SK-N-SH (cell line): ENCODE measurements at regions not wholly inside any gene's neighbourhood (a gene's known extent, or its start where the extent isn't known, plus 50 kb on each side); places are given as distances from the start of the nearest gene placed in this dataset.

Experiments used
- CTCF ChIA-PET: fragments of 300-600, 350-600 bp; formaldehyde crosslinking; extraction: SDS; loops from one replicate; lab custom pipeline; 2021; lab: Yijun Ruan, JAX
- POLR2A ChIA-PET: fragments of 350-600 bp; sonication (Branson Sonifier 250); formaldehyde crosslinking; extraction: SDS; loops from one replicate; lab custom pipeline; 2020; ENCODE audit warnings: antibody characterized with exemption, inconsistent platforms; lab: Yijun Ruan, JAX
- DNase-seq: peaks from one replicate; pipeline ENCODE4 v3.0.0; 2012
- H2AFZ ChIP-seq: fragments of 200-600 bp; sonication (generic); 2 replicates; pipeline ENCODE4 v1.8.1; 2016; ENCODE audit warnings: antibody characterized with exemption, mild to moderate bottlenecking, low read depth
- H3F3A ChIP-seq: fragments of 200-600 bp; sonication (generic); replicated peaks from 2 replicates; pipeline ENCODE3; 2016; ENCODE audit warnings: antibody characterized with exemption, mild to moderate bottlenecking; ENCODE audit not compliant: insufficient read depth
- H3K27ac ChIP-seq, 2 experiments: fragments of 200-500 bp in 1 of 2; fragments of 200-600 bp in 1 of 2; sonication (Bioruptor generic) in 1 of 2; sonication (generic), shearing (Covaris generic) in 1 of 2; 2 replicates each; pipeline versions ENCODE4 v1.5.1 to v1.6.1; 2014 to 2016; ENCODE audit warnings: low read depth in 2 of 2, inconsistent platforms in 1 of 2, low read length in 1 of 2, mild to moderate bottlenecking in 1 of 2, mixed read lengths in 1 of 2
- H3K27me3 ChIP-seq: fragments of 200-600 bp; sonication (generic), shearing (Covaris generic); 2 replicates; pipeline ENCODE4 v1.6.1; 2016; ENCODE audit warnings: mixed run types; ENCODE audit not compliant: insufficient read depth
- H3K36me3 ChIP-seq, 2 experiments: fragments of 200-500 bp in 1 of 2; fragments of 200-600 bp in 1 of 2; sonication (Bioruptor generic) in 1 of 2; sonication (generic) in 1 of 2; replicated peaks in 1 of 2; 2 replicates each; pipeline versions ENCODE3 to v1.5.1; 2014 to 2016; ENCODE audit warnings: low read length in 1 of 2, mild to moderate bottlenecking in 1 of 2; ENCODE audit not compliant: insufficient read depth in 2 of 2, control insufficient read depth in 1 of 2
- H3K4me1 ChIP-seq, 2 experiments: fragments of 200-500 bp in 1 of 2; fragments of 200-600 bp in 1 of 2; sonication (Bioruptor generic) in 1 of 2; sonication (generic), shearing (Covaris generic) in 1 of 2; 2 replicates each; pipeline versions ENCODE4 v1.5.1 to v1.6.1; 2014 to 2016; ENCODE audit warnings: low read depth in 1 of 2, low read length in 1 of 2, mixed run types in 1 of 2; ENCODE audit not compliant: insufficient read depth in 2 of 2, control insufficient read depth in 1 of 2
- H3K4me2 ChIP-seq: fragments of 200-600 bp; sonication (generic), shearing (Covaris generic); 2 replicates; pipeline ENCODE4 v1.6.1; 2017; ENCODE audit warnings: mixed run types
- H3K4me3 ChIP-seq, 2 experiments: fragments of 200-500 bp in 1 of 2; fragments of 200-600 bp in 1 of 2; sonication (Bioruptor generic) in 1 of 2; sonication (generic), shearing (Covaris generic) in 1 of 2; 2 replicates each; pipeline versions ENCODE4 v1.5.1 to v1.8.1; 2014 to 2016; ENCODE audit warnings: low read depth in 2 of 2, inconsistent platforms in 1 of 2, low read length in 1 of 2, mild to moderate bottlenecking in 1 of 2, mixed read lengths in 1 of 2, moderate library complexity in 1 of 2
- H3K79me2 ChIP-seq: fragments of 200-600 bp; sonication (generic); 2 replicates; pipeline ENCODE4 v1.8.1; 2017; ENCODE audit warnings: mild to moderate bottlenecking; ENCODE audit not compliant: insufficient read depth
- H3K9ac ChIP-seq: fragments of 200-600 bp; sonication (generic); 2 replicates; pipeline ENCODE4 v1.6.1; 2017; ENCODE audit warnings: mixed run types
- H3K9me2 ChIP-seq: fragments of 200-600 bp; sonication (generic); 2 replicates; pipeline ENCODE4 v1.6.1; 2017; ENCODE audit warnings: mixed run types
- H3K9me3 ChIP-seq: fragments of 200-600 bp; sonication (generic); 2 replicates; pipeline ENCODE4 v1.6.1; 2017; ENCODE audit warnings: mixed run types, mild to moderate bottlenecking, moderate library complexity
- H4K20me1 ChIP-seq: fragments of 200-600 bp; sonication (generic); 2 replicates; pipeline ENCODE4 v1.6.1; 2017; ENCODE audit warnings: mild to moderate bottlenecking, mixed run types; ENCODE audit not compliant: insufficient read depth
- CHD2 ChIP-seq: fragments of 150-350 bp; IDR thresholded peaks from 2 replicates; pipeline ENCODE4 v1.6.1; 2018; ENCODE audit warnings: low read length; ENCODE audit not compliant: partially characterized antibody
- EP300 ChIP-seq, 2 experiments: IDR thresholded peaks; 2 replicates each; pipeline versions ENCODE4 v1.4.0 to v1.6.1; 2012; ENCODE audit warnings: borderline replicate concordance in 1 of 2, low read depth in 1 of 2, low read length in 1 of 2
- FOSL2 ChIP-seq: IDR thresholded peaks from 2 replicates; pipeline ENCODE4 v1.4.0; 2012; ENCODE audit warnings: low read depth, mild to moderate bottlenecking, moderate library complexity, borderline replicate concordance
- FOXJ3 ChIP-seq: sonication (generic); formaldehyde crosslinking; IDR thresholded peaks from 2 replicates; pipeline ENCODE4 v1.5.1; 2020; ENCODE audit warnings: mild to moderate bottlenecking, missing genetic modification reagents
- GABPA ChIP-seq: IDR thresholded peaks from 2 replicates; pipeline ENCODE4 v1.4.0; 2012; ENCODE audit warnings: low read depth, mild to moderate bottlenecking
- MEF2A ChIP-seq: IDR thresholded peaks from 2 replicates; pipeline ENCODE4 v1.4.0; 2012; ENCODE audit warnings: low read depth, borderline replicate concordance
- NRF1 ChIP-seq: IDR thresholded peaks from 2 replicates; pipeline ENCODE4 v1.6.1; 2012; ENCODE audit warnings: low read depth, mild to moderate bottlenecking, low read length
- POLR2AphosphoS5 ChIP-seq: IDR thresholded peaks from 2 replicates; pipeline ENCODE4 v1.6.1; 2012; ENCODE audit warnings: low read depth, low read length
- RCOR1 ChIP-seq: fragments of 150-350 bp; IDR thresholded peaks from 2 replicates; pipeline ENCODE4 v1.6.1; 2017; ENCODE audit warnings: antibody characterized with exemption, low read length
- SMC3 ChIP-seq: IDR thresholded peaks from 2 replicates; pipeline ENCODE4 v1.6.1; 2012; ENCODE audit warnings: low read depth, low read length, improper control_type of control experiment
- YY1 ChIP-seq: IDR thresholded peaks from 2 replicates; pipeline ENCODE4 v1.4.0; 2012; ENCODE audit warnings: low read depth, mild to moderate bottlenecking
- WGBS: methylation state at CpG from one replicate; pipeline ENCODE4 v1.1.6; 2017; ENCODE audit warnings: low lambda C conversion rate; 5-methylcytosine and 5-hydroxymethylcytosine counted together
- TF ChIP-seq, protein P1 (sequence below): IDR thresholded peaks from 2 replicates; pipeline ENCODE4 v1.4.0; 2012; ENCODE audit warnings: low read depth, borderline replicate concordance
- TF ChIP-seq, protein P2 (sequence below): IDR thresholded peaks from 2 replicates; pipeline ENCODE4 v1.6.1; 2012; ENCODE audit warnings: mild to moderate bottlenecking, low read depth, low read length, moderate library complexity
- TF ChIP-seq, protein P3 (sequence below): IDR thresholded peaks from 2 replicates; pipeline ENCODE4; 2012
- TF ChIP-seq, protein P4 (sequence below): fragments of 150-350 bp; IDR thresholded peaks from 2 replicates; pipeline ENCODE4 v1.6.1; 2016; ENCODE audit warnings: mild to moderate bottlenecking, low read depth, low read length
- TF ChIP-seq, protein P5 (sequence below): fragments of 200-600 bp; sonication (generic); IDR thresholded peaks from 2 replicates; pipeline ENCODE4 v1.6.1; 2017; ENCODE audit warnings: antibody characterized with exemption, mild to moderate bottlenecking, moderate library complexity
- TF ChIP-seq, protein P6 (sequence below): fragments of 150-350 bp; IDR thresholded peaks from 2 replicates; pipeline ENCODE4 v1.6.1; 2017; ENCODE audit warnings: antibody characterized with exemption, low read length, low read depth, borderline replicate concordance

DNA sequence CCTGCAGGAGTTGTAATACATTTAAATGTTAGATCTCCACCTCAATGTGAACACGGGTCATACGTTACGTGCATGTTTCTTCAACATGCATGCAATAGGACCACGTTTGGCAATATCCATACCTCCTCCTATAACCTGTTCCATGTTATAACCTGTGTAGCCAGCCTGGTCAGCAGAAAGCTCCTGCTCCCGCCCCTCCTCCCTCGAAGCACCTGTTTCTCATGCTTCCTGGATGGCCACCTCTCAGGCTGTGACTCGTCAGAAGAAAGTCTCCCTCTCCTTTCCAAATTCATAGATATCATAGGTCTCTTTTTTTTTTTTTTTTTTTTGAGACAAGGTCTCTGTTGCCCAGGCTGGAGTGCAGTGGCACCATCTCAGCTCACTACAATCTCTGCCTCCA, 96.5 kb downstream of the HMX1 start:
- no peak overlapping the region for H2AFZ ChIP-seq
- TF ChIP-seq NRF1 (no peak), EP300 (IDR thresholded peaks at IDR 0.05; ENCODE audit: borderline replicate concordance in 1 of 2, low read depth in 1 of 2, low read length in 1 of 2) (no peak)
- TF ChIP-seq, protein P1, sequence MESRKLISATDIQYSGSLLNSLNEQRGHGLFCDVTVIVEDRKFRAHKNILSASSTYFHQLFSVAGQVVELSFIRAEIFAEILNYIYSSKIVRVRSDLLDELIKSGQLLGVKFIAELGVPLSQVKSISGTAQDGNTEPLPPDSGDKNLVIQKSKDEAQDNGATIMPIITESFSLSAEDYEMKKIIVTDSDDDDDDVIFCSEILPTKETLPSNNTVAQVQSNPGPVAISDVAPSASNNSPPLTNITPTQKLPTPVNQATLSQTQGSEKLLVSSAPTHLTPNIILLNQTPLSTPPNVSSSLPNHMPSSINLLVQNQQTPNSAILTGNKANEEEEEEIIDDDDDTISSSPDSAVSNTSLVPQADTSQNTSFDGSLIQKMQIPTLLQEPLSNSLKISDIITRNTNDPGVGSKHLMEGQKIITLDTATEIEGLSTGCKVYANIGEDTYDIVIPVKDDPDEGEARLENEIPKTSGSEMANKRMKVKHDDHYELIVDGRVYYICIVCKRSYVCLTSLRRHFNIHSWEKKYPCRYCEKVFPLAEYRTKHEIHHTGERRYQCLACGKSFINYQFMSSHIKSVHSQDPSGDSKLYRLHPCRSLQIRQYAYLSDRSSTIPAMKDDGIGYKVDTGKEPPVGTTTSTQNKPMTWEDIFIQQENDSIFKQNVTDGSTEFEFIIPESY: no peak
- H3K36me3 ChIP-seq: no peaks in the 10 kb centered on the region
- no peaks in the 10 kb centered on the region for H4K20me1 ChIP-seq
- peaks cover 0 to 31% of the 10 kb centered on the region in 2 experiments; a peak in 1 of 4 replicates for H3K4me1 ChIP-seq
- POLR2A ChIA-PET: no interaction called here
- CTCF ChIA-PET: interaction anchor here (0.8 to 1.7 kb wide), 4 partner anchors 10 to 143 kb away, joined by 3 to 7 read pairs (median 4); no protein-coding TSS in a partner anchor
- 52% methylated on average over 7 of the region's 7 CpGs for WGBS
- H3K27me3 ChIP-seq: no peaks in the 10 kb centered on the region
- no peak overlapping the region; a peak in 1 of 4 replicates for H3K27ac ChIP-seq
- H3K4me3 ChIP-seq: no peak overlapping the region
- H3K9me3 ChIP-seq: no peaks in the 10 kb centered on the region
- H3K9me2 ChIP-seq: no peaks in the 10 kb centered on the region
- DNase-seq: no peak
- H3K4me2 ChIP-seq: no peak overlapping the region
- H3F3A ChIP-seq: no peaks in the 10 kb centered on the region
- no peaks in the 10 kb centered on the region for H3K79me2 ChIP-seq
- no peak overlapping the region for H3K9ac ChIP-seq

DNA sequence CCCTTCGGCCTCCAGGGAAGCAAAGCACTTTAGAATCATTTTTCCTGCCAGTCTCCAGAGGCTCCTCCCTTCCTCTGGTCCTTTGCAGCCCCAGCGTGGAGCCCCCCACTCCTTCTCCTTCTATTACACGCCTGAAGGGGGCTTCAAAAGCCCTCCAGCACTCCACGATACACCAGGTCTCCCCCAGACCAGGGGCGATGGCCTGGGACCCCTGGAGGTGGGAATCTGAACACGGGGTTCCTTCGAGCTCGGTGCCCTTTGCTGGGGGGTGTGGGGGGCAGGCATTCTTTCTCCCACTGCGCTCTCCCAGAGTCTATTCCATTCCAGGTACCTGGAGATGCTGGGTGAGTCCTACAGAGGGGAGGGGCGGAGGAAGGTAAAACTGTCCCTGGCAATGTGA, 97.6 kb downstream of the HMX1 start:
- Histone ChIP-seq H3K4me3 (no peak overlapping the region), H3K4me2 (no peak overlapping the region), H3K9me3 (no peaks in the 10 kb centered on the region), H3K9ac (no peak overlapping the region), H3F3A (no peaks in the 10 kb centered on the region), H2AFZ (no peak overlapping the region), H3K9me2 (no peaks in the 10 kb centered on the region), H3K36me3 (no peaks in the 10 kb centered on the region), H4K20me1 (no peaks in the 10 kb centered on the region), H3K27me3 (no peaks in the 10 kb centered on the region), H3K27ac (peak overlapping the region in 1 of 2 experiments; percentile 28; a peak in 1 of 4 replicates), H3K4me1 (peaks cover 0 to 22% of the 10 kb centered on the region in 2 experiments; a peak in 1 of 4 replicates), H3K79me2 (no peaks in the 10 kb centered on the region)
- CTCF ChIA-PET: interaction anchor here (0.8 to 1.7 kb wide), 2 partner anchors 13 to 111 kb away, joined by 3 to 7 read pairs; no protein-coding TSS in a partner anchor
- WGBS: 52% methylated on average over 2 of the region's 10 CpGs
- no peak for DNase-seq
- POLR2A ChIA-PET: no interaction called here
- TF ChIP-seq FOSL2: no peak
- TF ChIP-seq, protein P2, sequence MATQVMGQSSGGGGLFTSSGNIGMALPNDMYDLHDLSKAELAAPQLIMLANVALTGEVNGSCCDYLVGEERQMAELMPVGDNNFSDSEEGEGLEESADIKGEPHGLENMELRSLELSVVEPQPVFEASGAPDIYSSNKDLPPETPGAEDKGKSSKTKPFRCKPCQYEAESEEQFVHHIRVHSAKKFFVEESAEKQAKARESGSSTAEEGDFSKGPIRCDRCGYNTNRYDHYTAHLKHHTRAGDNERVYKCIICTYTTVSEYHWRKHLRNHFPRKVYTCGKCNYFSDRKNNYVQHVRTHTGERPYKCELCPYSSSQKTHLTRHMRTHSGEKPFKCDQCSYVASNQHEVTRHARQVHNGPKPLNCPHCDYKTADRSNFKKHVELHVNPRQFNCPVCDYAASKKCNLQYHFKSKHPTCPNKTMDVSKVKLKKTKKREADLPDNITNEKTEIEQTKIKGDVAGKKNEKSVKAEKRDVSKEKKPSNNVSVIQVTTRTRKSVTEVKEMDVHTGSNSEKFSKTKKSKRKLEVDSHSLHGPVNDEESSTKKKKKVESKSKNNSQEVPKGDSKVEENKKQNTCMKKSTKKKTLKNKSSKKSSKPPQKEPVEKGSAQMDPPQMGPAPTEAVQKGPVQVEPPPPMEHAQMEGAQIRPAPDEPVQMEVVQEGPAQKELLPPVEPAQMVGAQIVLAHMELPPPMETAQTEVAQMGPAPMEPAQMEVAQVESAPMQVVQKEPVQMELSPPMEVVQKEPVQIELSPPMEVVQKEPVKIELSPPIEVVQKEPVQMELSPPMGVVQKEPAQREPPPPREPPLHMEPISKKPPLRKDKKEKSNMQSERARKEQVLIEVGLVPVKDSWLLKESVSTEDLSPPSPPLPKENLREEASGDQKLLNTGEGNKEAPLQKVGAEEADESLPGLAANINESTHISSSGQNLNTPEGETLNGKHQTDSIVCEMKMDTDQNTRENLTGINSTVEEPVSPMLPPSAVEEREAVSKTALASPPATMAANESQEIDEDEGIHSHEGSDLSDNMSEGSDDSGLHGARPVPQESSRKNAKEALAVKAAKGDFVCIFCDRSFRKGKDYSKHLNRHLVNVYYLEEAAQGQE: no peak
- TF ChIP-seq GABPA: no peak
- TF ChIP-seq, protein P3, sequence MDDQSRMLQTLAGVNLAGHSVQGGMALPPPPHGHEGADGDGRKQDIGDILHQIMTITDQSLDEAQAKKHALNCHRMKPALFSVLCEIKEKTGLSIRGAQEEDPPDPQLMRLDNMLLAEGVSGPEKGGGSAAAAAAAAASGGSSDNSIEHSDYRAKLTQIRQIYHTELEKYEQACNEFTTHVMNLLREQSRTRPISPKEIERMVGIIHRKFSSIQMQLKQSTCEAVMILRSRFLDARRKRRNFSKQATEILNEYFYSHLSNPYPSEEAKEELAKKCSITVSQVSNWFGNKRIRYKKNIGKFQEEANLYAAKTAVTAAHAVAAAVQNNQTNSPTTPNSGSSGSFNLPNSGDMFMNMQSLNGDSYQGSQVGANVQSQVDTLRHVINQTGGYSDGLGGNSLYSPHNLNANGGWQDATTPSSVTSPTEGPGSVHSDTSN: no peak
- TF ChIP-seq, protein P4, sequence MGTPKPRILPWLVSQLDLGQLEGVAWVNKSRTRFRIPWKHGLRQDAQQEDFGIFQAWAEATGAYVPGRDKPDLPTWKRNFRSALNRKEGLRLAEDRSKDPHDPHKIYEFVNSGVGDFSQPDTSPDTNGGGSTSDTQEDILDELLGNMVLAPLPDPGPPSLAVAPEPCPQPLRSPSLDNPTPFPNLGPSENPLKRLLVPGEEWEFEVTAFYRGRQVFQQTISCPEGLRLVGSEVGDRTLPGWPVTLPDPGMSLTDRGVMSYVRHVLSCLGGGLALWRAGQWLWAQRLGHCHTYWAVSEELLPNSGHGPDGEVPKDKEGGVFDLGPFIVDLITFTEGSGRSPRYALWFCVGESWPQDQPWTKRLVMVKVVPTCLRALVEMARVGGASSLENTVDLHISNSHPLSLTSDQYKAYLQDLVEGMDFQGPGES: no peak
- TF ChIP-seq, protein P5, sequence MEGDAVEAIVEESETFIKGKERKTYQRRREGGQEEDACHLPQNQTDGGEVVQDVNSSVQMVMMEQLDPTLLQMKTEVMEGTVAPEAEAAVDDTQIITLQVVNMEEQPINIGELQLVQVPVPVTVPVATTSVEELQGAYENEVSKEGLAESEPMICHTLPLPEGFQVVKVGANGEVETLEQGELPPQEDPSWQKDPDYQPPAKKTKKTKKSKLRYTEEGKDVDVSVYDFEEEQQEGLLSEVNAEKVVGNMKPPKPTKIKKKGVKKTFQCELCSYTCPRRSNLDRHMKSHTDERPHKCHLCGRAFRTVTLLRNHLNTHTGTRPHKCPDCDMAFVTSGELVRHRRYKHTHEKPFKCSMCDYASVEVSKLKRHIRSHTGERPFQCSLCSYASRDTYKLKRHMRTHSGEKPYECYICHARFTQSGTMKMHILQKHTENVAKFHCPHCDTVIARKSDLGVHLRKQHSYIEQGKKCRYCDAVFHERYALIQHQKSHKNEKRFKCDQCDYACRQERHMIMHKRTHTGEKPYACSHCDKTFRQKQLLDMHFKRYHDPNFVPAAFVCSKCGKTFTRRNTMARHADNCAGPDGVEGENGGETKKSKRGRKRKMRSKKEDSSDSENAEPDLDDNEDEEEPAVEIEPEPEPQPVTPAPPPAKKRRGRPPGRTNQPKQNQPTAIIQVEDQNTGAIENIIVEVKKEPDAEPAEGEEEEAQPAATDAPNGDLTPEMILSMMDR: no peak
- no peak for TF ChIP-seq POLR2AphosphoS5
- TF ChIP-seq MEF2A: no peak
- TF ChIP-seq SMC3: no peak
- TF ChIP-seq FOXJ3 (CRISPR knock-in tag): no peak
- TF ChIP-seq YY1: no peak
- TF ChIP-seq CHD2: no peak
- no peak for TF ChIP-seq RCOR1
- TF ChIP-seq, protein P6, sequence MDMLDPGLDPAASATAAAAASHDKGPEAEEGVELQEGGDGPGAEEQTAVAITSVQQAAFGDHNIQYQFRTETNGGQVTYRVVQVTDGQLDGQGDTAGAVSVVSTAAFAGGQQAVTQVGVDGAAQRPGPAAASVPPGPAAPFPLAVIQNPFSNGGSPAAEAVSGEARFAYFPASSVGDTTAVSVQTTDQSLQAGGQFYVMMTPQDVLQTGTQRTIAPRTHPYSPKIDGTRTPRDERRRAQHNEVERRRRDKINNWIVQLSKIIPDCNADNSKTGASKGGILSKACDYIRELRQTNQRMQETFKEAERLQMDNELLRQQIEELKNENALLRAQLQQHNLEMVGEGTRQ: no peak
